ENCODE measurements at regions not wholly inside any gene's neighbourhood (a gene's known extent, or its start where the extent isn't known, plus 50 kb on each side); places are given as distances from the start of the nearest gene placed in this dataset.

- no peak for DNase-seq
These were observed 52.3 kb upstream of the PIP4K2A start for GRCh38 chr10:22766693-22767092.

GRCh38 chr10:22765660-22766547 lies 51.5 kb upstream of the PIP4K2A start:
- DNase-seq, result no peak

- DNase-seq, result no peak
These were observed 50.3 kb upstream of the PIP4K2A start for GRCh38 chr10:22764639-22765038.
